ENCODE measurements at regions not wholly inside any gene's neighbourhood (a gene's known extent, or its start where the extent isn't known, plus 50 kb on each side); places are given as distances from the start of the nearest gene placed in this dataset.

DNA sequence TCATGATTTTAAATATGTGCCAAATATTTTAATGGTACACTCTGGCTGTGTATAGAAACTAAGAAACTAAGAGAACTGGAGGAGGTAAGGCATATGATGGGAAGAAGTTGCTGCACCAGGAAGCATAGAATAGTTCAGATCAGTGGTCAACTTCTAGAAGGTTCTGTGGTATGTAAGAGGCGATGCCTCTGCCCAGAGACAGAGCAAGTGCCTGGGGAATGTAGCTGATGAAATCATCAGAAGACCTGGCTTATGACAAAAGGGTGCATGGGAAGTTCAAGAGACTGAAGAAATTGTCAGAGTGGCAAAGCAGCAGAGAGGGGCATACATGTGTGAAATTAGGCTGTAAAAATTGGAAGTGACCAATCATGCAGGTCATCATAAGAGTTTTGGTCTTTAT is 580.8 kb downstream of the BMP2 start (continued):
- no peak for TF ChIP-seq ZNF462 (CRISPR knock-in tag; IDR thresholded peaks at IDR 0.05)

GRCh38 chr20:7352165-7352564 is 584.7 kb downstream of the BMP2 start:
- Histone ChIP-seq H3K27me3 (ENCODE audit: insufficient read depth) (no peaks in the 10 kb centered on the region), H3K4me3 (no peak overlapping the region), H3K27ac (ENCODE audit: low read depth) (no peak overlapping the region), H3F3A (replicated peaks; ENCODE audit: low read depth) (no peaks in the 10 kb centered on the region), H2AFZ (peak overlapping the region; percentile 61; the same call in 1 of the 2 replicates), H3K79me2 (replicated peaks; ENCODE audit: insufficient read depth) (no peaks in the 10 kb centered on the region), H3K9me2 (ENCODE audit: insufficient read depth) (no peaks in the 10 kb centered on the region), H4K20me1 (replicated peaks; ENCODE audit: insufficient read depth) (no peaks in the 10 kb centered on the region), H3K4me1 (ENCODE audit: insufficient read depth) (no peaks in the 10 kb centered on the region), H3K4me2 (no peak overlapping the region), H3K36me3 (ENCODE audit: insufficient read depth) (no peaks in the 10 kb centered on the region)
- H3K4me1 Mint-ChIP-seq: no peaks in the 10 kb centered on the region
- no peaks in the 10 kb centered on the region for H3K27me3 Mint-ChIP-seq (ENCODE audit: insufficient read depth, low read depth, poor library complexity)
- H3K4me3 Mint-ChIP-seq: no peak overlapping the region
- DNase-seq (ENCODE audit: low spot score) (no peak), ATAC-seq (no peak)
- TF ChIP-seq JUNB (IDR thresholded peaks at IDR 0.05; ENCODE audit: unreplicated experiment): no peak
- TF ChIP-seq ZNF462 (CRISPR knock-in tag; IDR thresholded peaks at IDR 0.05): no peak
- TF ChIP-seq ETS1 (IDR thresholded peaks at IDR 0.05): no peak
- TF ChIP-seq STAT1 (IDR thresholded peaks at IDR 0.05; ENCODE audit: unreplicated experiment): no peak
- no peaks in the 10 kb centered on the region for H3K36me3 Mint-ChIP-seq (ENCODE audit: low read depth)
- H3K9me3 Mint-ChIP-seq: no peaks in the 10 kb centered on the region
- H3K27ac Mint-ChIP-seq: no peak overlapping the region

Measured in GM23338 (cell line).